IMR-90 (cell line): ENCODE measurements at regions not wholly inside any gene's neighbourhood (a gene's known extent, or its start where the extent isn't known, plus 50 kb on each side); places are given as distances from the start of the nearest gene placed in this dataset.

Experiments used
- ATAC-seq: fragments of 200-7000 bp; cut with Tn5 transposase; 2 replicates; pipeline ENCODE4 v1.9.1; 2020; ENCODE audit warnings: low read depth, mild to moderate bottlenecking, moderate library complexity
- BruUV-seq: library from RNA; stranded (reverse); fragments of 400-500 nt; replicated peaks from 2 replicates; lab custom pipeline; 2021; lab: Mats Ljungman, UMichigan
- CTCF ChIA-PET: fragments of 300-600 bp; formaldehyde crosslinking; extraction: SDS; loops from one replicate; lab custom pipeline; 2021; ENCODE audit warnings: antibody characterized with exemption; lab: Yijun Ruan, JAX
- POLR2A ChIA-PET: fragments of 300-600 bp; sonication (Branson Sonifier 250); formaldehyde crosslinking; loops from one replicate; lab custom pipeline; 2022; ENCODE audit warnings: antibody characterized with exemption; ENCODE audit not compliant: unreplicated experiment; lab: Charles Lee
- DNase-seq: peaks from one replicate; pipeline ENCODE4 v3.0.0; 2013
- H2AFZ ChIP-seq: replicated peaks from 2 replicates; pipeline ENCODE3; 2013; ENCODE audit warnings: low read length, mild to moderate bottlenecking; ENCODE audit not compliant: poor library complexity
- H2AK5ac ChIP-seq: 2 replicates; pipeline ENCODE4 v1.6.1; 2013; ENCODE audit warnings: low read depth, low read length, inconsistent platforms
- H2AK9ac ChIP-seq: replicated peaks from 2 replicates; pipeline ENCODE3; 2013; ENCODE audit warnings: mild to moderate bottlenecking, low read depth, low read length, moderate library complexity; ENCODE audit not compliant: poor library complexity
- H2BK120ac ChIP-seq: 2 replicates; pipeline ENCODE4 v1.6.1; 2013; ENCODE audit warnings: low read depth, low read length, inconsistent platforms
- H2BK15ac ChIP-seq: 3 replicates; pipeline ENCODE4 v1.6.1; 2013; ENCODE audit warnings: low read depth, low read length, inconsistent platforms
- H2BK20ac ChIP-seq: 2 replicates; pipeline ENCODE4 v1.6.1; 2013; ENCODE audit warnings: low read depth, mild to moderate bottlenecking, inconsistent platforms, low read length, moderate library complexity
- H2BK5ac ChIP-seq: 2 replicates; pipeline ENCODE4 v1.6.1; 2013; ENCODE audit warnings: mild to moderate bottlenecking, low read depth, low read length, inconsistent platforms; ENCODE audit not compliant: poor library complexity, severe bottlenecking
- H3K14ac ChIP-seq: replicated peaks from 2 replicates; pipeline ENCODE4 v1.6.1; 2013; ENCODE audit warnings: low read depth, low read length, inconsistent platforms
- H3K18ac ChIP-seq: 2 replicates; pipeline ENCODE4 v1.6.1; 2013; ENCODE audit warnings: low read depth, low read length, control low read depth
- H3K23ac ChIP-seq: 2 replicates; pipeline ENCODE4 v1.6.1; 2013; ENCODE audit warnings: low read depth, low read length, inconsistent platforms
- H3K27ac ChIP-seq: 2 replicates; pipeline ENCODE4 v1.5.1; 2013; ENCODE audit warnings: mild to moderate bottlenecking, control low read depth, low read length; ENCODE audit not compliant: insufficient read depth
- H3K27me3 ChIP-seq: 2 replicates; pipeline ENCODE4 v1.6.1; 2013; ENCODE audit warnings: low read length; ENCODE audit not compliant: control insufficient read depth, insufficient read depth
- H3K36me3 ChIP-seq: 2 replicates; pipeline ENCODE4 v1.6.1; 2013; ENCODE audit warnings: low read length, mixed read lengths; ENCODE audit not compliant: control insufficient read depth, insufficient read depth
- H3K4ac ChIP-seq: 2 replicates; pipeline ENCODE4 v1.6.1; 2013; ENCODE audit warnings: low read depth, low read length, inconsistent platforms
- H3K4me1 ChIP-seq: 2 replicates; pipeline ENCODE4 v1.6.1; 2013; ENCODE audit warnings: low read length, mixed read lengths; ENCODE audit not compliant: control insufficient read depth, insufficient read depth
- H3K4me2 ChIP-seq: 2 replicates; pipeline ENCODE4 v1.6.1; 2013; ENCODE audit warnings: low read depth, mild to moderate bottlenecking, control low read depth, low read length, moderate library complexity
- H3K4me3 ChIP-seq: 2 replicates; pipeline ENCODE4 v1.5.1; 2013; ENCODE audit warnings: low read depth, mild to moderate bottlenecking, control low read depth, low read length, moderate library complexity; ENCODE audit not compliant: insufficient read depth
- H3K56ac ChIP-seq: 2 replicates; pipeline ENCODE4 v1.6.1; 2013; ENCODE audit warnings: low read length, inconsistent platforms; ENCODE audit not compliant: insufficient read depth; ENCODE audit errors: extremely low read depth
- H3K79me1 ChIP-seq, 2 experiments: 2 replicates each; pipeline ENCODE4 v1.6.1; 2013; ENCODE audit warnings: low read length in 2 of 2, inconsistent platforms in 1 of 2, low read depth in 1 of 2
- H3K9ac ChIP-seq: 2 replicates; pipeline ENCODE4 v1.6.1; 2013; ENCODE audit warnings: low read depth, low read length, control low read depth
- H3K9me1 ChIP-seq: 2 replicates; pipeline ENCODE4 v1.6.1; 2013; ENCODE audit warnings: low read length, inconsistent platforms; ENCODE audit not compliant: insufficient read depth
- H3K9me3 ChIP-seq: 2 replicates; pipeline ENCODE4 v1.6.1; 2013; ENCODE audit warnings: low read length; ENCODE audit not compliant: control insufficient read depth, insufficient read depth
- H4K20me1 ChIP-seq: 2 replicates; pipeline ENCODE4 v1.6.1; 2013; ENCODE audit warnings: low read length, inconsistent platforms; ENCODE audit not compliant: insufficient read depth
- H4K5ac ChIP-seq: 2 replicates; pipeline ENCODE4 v1.6.1; 2013; ENCODE audit warnings: mild to moderate bottlenecking, low read depth, low read length, control low read depth
- H4K8ac ChIP-seq, 2 experiments: 2 replicates each; pipeline ENCODE4 v1.6.1; 2013; ENCODE audit warnings: low read depth in 2 of 2, low read length in 2 of 2, control low read depth in 1 of 2, inconsistent platforms in 1 of 2
- H4K91ac ChIP-seq: 2 replicates; pipeline ENCODE4 v1.6.1; 2013; ENCODE audit warnings: low read depth, low read length, inconsistent platforms; ENCODE audit not compliant: insufficient read depth
- CEBPB ChIP-seq: IDR thresholded peaks from 2 replicates; pipeline ENCODE4 v1.6.1; 2012; ENCODE audit warnings: low read depth, low read length, improper control_type of control experiment
- CHD1 ChIP-seq: IDR thresholded peaks from 2 replicates; pipeline ENCODE4 v1.6.1; 2012; ENCODE audit warnings: low read depth, low read length, improper control_type of control experiment
- RAD21 ChIP-seq: IDR thresholded peaks from 2 replicates; pipeline ENCODE4 v1.6.1; 2012; ENCODE audit warnings: low read length, improper control_type of control experiment
- RFX5 ChIP-seq: IDR thresholded peaks from 2 replicates; pipeline ENCODE4 v1.8.0; 2012; ENCODE audit warnings: low read depth, mild to moderate bottlenecking, low read length, moderate library complexity
- SMC3 ChIP-seq: fragments of 150-350 bp; IDR thresholded peaks from 2 replicates; pipeline ENCODE4 v1.6.1; 2016; ENCODE audit warnings: low read depth, mild to moderate bottlenecking, antibody characterized with exemption, low read length, moderate library complexity
- WGBS, 2 experiments: methylation state at CpG; one replicate each; pipeline versions ENCODE4 v1.1.5 to v1.1.7; 2013; ENCODE audit warnings: missing lambda C conversion rate in 2 of 2; ENCODE audit not compliant: insufficient read length in 1 of 2; ENCODE audit errors: extremely low coverage in 2 of 2; 5-methylcytosine and 5-hydroxymethylcytosine counted together
- dilution Hi-C: fragments of 300-500 bp; cut with HindIII; formaldehyde crosslinking; loops from one replicate; pipeline ENCODE4 v1.14.3; 2018; ENCODE audit warnings: low sequenced_read_pairs; ENCODE audit not compliant: unreplicated experiment
- in situ Hi-C: fragments of 300-500 bp; cut with MboI; formaldehyde crosslinking; loops from 3 replicates; pipeline ENCODE4 v1.14.3; 2019; ENCODE audit warnings: low sequenced_read_pairs, inconsistent platforms, mixed read lengths
- intact Hi-C: fragments of 100-400 bp; cut with micrococcal nuclease; formaldehyde crosslinking; loops from 2 replicates; pipeline ENCODE4 v1.10.0; 2022
- TF ChIP-seq, protein P1 (sequence below): fragments of 150-350 bp; IDR thresholded peaks from 2 replicates; pipeline ENCODE4 v1.6.1; 2016; ENCODE audit warnings: low read depth, mild to moderate bottlenecking, low read length, moderate library complexity, borderline replicate concordance

DNA sequence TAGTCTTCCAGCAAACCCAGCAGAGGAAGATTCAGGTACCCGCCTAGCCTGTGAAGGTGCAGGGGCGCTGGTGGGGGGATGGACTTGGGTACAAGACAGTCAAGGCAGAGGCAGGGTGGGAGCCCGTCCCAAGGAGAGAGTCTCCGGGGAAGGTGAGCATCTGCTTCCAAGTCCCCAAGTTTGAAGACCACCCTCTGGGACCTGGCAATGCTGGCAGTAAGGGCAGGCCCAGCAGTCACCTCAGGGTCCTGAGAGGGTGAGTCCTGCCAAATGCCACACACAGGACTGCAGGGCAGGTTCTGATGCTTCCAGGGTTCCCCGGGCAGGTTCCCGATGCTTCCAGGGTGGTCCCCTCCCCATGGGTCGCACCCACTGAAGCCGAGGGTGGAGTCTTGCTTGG is 261.8 kb upstream of the IRX1 start:
- no peak overlapping the region for H2BK15ac ChIP-seq
- no peak overlapping the region for H2BK120ac ChIP-seq
- no peak overlapping the region for H3K18ac ChIP-seq
- H4K5ac ChIP-seq, result no peak overlapping the region
- no peak overlapping the region for H3K4ac ChIP-seq
- ChIA-PET CTCF (no interaction called here), POLR2A (no interaction called here)
- no peak overlapping the region for H3K14ac ChIP-seq
- TF ChIP-seq CHD1 (no peak), CEBPB (no peak), SMC3 (no peak), RFX5 (no peak), RAD21 (no peak)
- TF ChIP-seq, protein P1, sequence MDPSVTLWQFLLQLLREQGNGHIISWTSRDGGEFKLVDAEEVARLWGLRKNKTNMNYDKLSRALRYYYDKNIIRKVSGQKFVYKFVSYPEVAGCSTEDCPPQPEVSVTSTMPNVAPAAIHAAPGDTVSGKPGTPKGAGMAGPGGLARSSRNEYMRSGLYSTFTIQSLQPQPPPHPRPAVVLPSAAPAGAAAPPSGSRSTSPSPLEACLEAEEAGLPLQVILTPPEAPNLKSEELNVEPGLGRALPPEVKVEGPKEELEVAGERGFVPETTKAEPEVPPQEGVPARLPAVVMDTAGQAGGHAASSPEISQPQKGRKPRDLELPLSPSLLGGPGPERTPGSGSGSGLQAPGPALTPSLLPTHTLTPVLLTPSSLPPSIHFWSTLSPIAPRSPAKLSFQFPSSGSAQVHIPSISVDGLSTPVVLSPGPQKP, result no peak
- H2BK20ac ChIP-seq, result no peak overlapping the region
- no peak overlapping the region for H3K56ac ChIP-seq
- ATAC-seq (no peak), DNase-seq (no peak)
- H3K23ac ChIP-seq, result no peak overlapping the region
- H3K79me1 ChIP-seq, result no peaks in the 10 kb centered on the region
- no peaks in the 10 kb centered on the region for H3K36me3 ChIP-seq
- H2AK5ac ChIP-seq, result no peak overlapping the region
- no peaks in the 10 kb centered on the region for H3K4me1 ChIP-seq
- intact Hi-C loops (no loop called here), in situ Hi-C loops (no loop called here), dilution Hi-C loops (no loop called here)
- peaks cover 38% of the 10 kb centered on the region for H3K9me3 ChIP-seq
- H4K8ac ChIP-seq, result no peak overlapping the region
- no peaks in the 10 kb centered on the region for H4K20me1 ChIP-seq
- no TSS peak for BruUV-seq
- H3K27ac ChIP-seq, result no peak overlapping the region
- WGBS, 2 experiments, result 44% methylated on average over 3 of the region's 8 CpGs; no CpG with 5 or more reads in 1 of the 2 experiments
- no peak overlapping the region for H4K91ac ChIP-seq
- H3K9me1 ChIP-seq, result no peaks in the 10 kb centered on the region
- H2BK5ac ChIP-seq, result no peak overlapping the region
- H3K4me2 ChIP-seq, result no peak overlapping the region
- H2AK9ac ChIP-seq, result no peak overlapping the region
- H3K9ac ChIP-seq, result no peak overlapping the region
- no peak overlapping the region for H2AFZ ChIP-seq
- H3K27me3 ChIP-seq, result no peaks in the 10 kb centered on the region
- H3K4me3 ChIP-seq, result no peak overlapping the region
